ENCODE measurements at regions not wholly inside any gene's neighbourhood (a gene's known extent, or its start where the extent isn't known, plus 50 kb on each side); places are given as distances from the start of the nearest gene placed in this dataset.

- no peaks in the 10 kb centered on the region for H3K4me1 ChIP-seq (ENCODE audit: control insufficient read depth, extremely low read depth, insufficient read depth, low read length)
- H3K79me2 ChIP-seq (ENCODE audit: control insufficient read depth, insufficient read depth, low read length): no peaks in the 10 kb centered on the region
- no peak overlapping the region for H3K4me3 ChIP-seq (replicated peaks in 1 of 4; ENCODE audit: control extremely low read depth in 1 of 4, insufficient read depth in 1 of 4, low read depth in 3 of 4, low read length in 4 of 4)
- H3K4me2 ChIP-seq (ENCODE audit: extremely low read depth, insufficient read depth, low read length): no peak overlapping the region
- H4K20me1 ChIP-seq (ENCODE audit: control insufficient read depth, extremely low read depth, insufficient read depth, low read length): no peaks in the 10 kb centered on the region
- no peak overlapping the region for H3K9ac ChIP-seq (ENCODE audit: insufficient read depth, low read length)
- H3K27ac ChIP-seq (ENCODE audit: insufficient read depth, low read length): no peak overlapping the region
- TF ChIP-seq CTCF (conservative IDR thresholded peaks at IDR 0.05 in 1 of 2, IDR thresholded peaks at IDR 0.05 in 1 of 2; ENCODE audit: low read depth in 1 of 2, low read length in 2 of 2) (no peak), EZH2 (IDR thresholded peaks at IDR 0.05; ENCODE audit: low read length, missing control alignments) (no peak)
- no peaks in the 10 kb centered on the region for H3K9me3 ChIP-seq (ENCODE audit: control insufficient read depth, insufficient read depth, low read depth, low read length)
- no peaks in the 10 kb centered on the region for H3K27me3 ChIP-seq (ENCODE audit: control insufficient read depth, insufficient read depth, low read length)
- no peak overlapping the region for H2AFZ ChIP-seq (ENCODE audit: low read length)
- DNase-seq (ENCODE audit: low read depth in 2 of 2): no peak
- H3K36me3 ChIP-seq (ENCODE audit: control insufficient read depth, insufficient read depth, low read length): no peaks in the 10 kb centered on the region
Measured at GRCh38 chr12:61956545-61956944, 303.7 kb upstream of the USP15 start.

- Histone ChIP-seq H3K27me3 (ENCODE audit: control insufficient read depth, insufficient read depth, low read length) (no peaks in the 10 kb centered on the region), H3K9ac (ENCODE audit: insufficient read depth, low read length) (no peak overlapping the region), H3K4me2 (ENCODE audit: extremely low read depth, insufficient read depth, low read length) (no peak overlapping the region), H2AFZ (ENCODE audit: low read length) (no peak overlapping the region), H3K4me3 (replicated peaks in 1 of 4; ENCODE audit: control extremely low read depth in 1 of 4, insufficient read depth in 1 of 4, low read depth in 3 of 4, low read length in 4 of 4) (no peak overlapping the region), H3K27ac (ENCODE audit: insufficient read depth, low read length) (no peak overlapping the region), H3K9me3 (ENCODE audit: control insufficient read depth, insufficient read depth, low read depth, low read length) (no peaks in the 10 kb centered on the region), H4K20me1 (ENCODE audit: control insufficient read depth, extremely low read depth, insufficient read depth, low read length) (no peaks in the 10 kb centered on the region), H3K36me3 (ENCODE audit: control insufficient read depth, insufficient read depth, low read length) (no peaks in the 10 kb centered on the region), H3K4me1 (ENCODE audit: control insufficient read depth, extremely low read depth, insufficient read depth, low read length) (no peaks in the 10 kb centered on the region), H3K79me2 (ENCODE audit: control insufficient read depth, insufficient read depth, low read length) (no peaks in the 10 kb centered on the region)
- TF ChIP-seq EZH2 (IDR thresholded peaks at IDR 0.05; ENCODE audit: low read length, missing control alignments): no peak
- TF ChIP-seq CTCF (conservative IDR thresholded peaks at IDR 0.05 in 1 of 2, IDR thresholded peaks at IDR 0.05 in 1 of 2; ENCODE audit: low read depth in 1 of 2, low read length in 2 of 2): no peak
- no peak for DNase-seq (ENCODE audit: low read depth in 2 of 2)
Measured at GRCh38 chr12:61974461-61974860, 285.7 kb upstream of the USP15 start.

- no peaks in the 10 kb centered on the region for H3K4me1 ChIP-seq (ENCODE audit: control insufficient read depth, extremely low read depth, insufficient read depth, low read length)
- no peaks in the 10 kb centered on the region for H3K79me2 ChIP-seq (ENCODE audit: control insufficient read depth, insufficient read depth, low read length)
- no peak for TF ChIP-seq EZH2 (IDR thresholded peaks at IDR 0.05; ENCODE audit: low read length, missing control alignments)
- no peak for TF ChIP-seq CTCF (conservative IDR thresholded peaks at IDR 0.05 in 1 of 2, IDR thresholded peaks at IDR 0.05 in 1 of 2; ENCODE audit: low read depth in 1 of 2, low read length in 2 of 2)
- no peak overlapping the region for H3K27ac ChIP-seq (ENCODE audit: insufficient read depth, low read length)
- H3K4me3 ChIP-seq (replicated peaks in 1 of 4; ENCODE audit: control extremely low read depth in 1 of 4, insufficient read depth in 1 of 4, low read depth in 3 of 4, low read length in 4 of 4): no peak overlapping the region
- no peak overlapping the region for H3K9ac ChIP-seq (ENCODE audit: insufficient read depth, low read length)
- H2AFZ ChIP-seq (ENCODE audit: low read length): no peak overlapping the region
- H3K9me3 ChIP-seq (ENCODE audit: control insufficient read depth, insufficient read depth, low read depth, low read length): no peaks in the 10 kb centered on the region
- DNase-seq (ENCODE audit: low read depth in 2 of 2): no peak
- H3K36me3 ChIP-seq (ENCODE audit: control insufficient read depth, insufficient read depth, low read length): no peaks in the 10 kb centered on the region
- H4K20me1 ChIP-seq (ENCODE audit: control insufficient read depth, extremely low read depth, insufficient read depth, low read length): no peaks in the 10 kb centered on the region
- H3K27me3 ChIP-seq (ENCODE audit: control insufficient read depth, insufficient read depth, low read length): no peaks in the 10 kb centered on the region
- H3K4me2 ChIP-seq (ENCODE audit: extremely low read depth, insufficient read depth, low read length): no peak overlapping the region
Measured at GRCh38 chr12:61985830-61986229, 274.4 kb upstream of the USP15 start.

Measured in fibroblast of lung (primary cell).